ENCODE measurements at regions not wholly inside any gene's neighbourhood (a gene's known extent, or its start where the extent isn't known, plus 50 kb on each side); places are given as distances from the start of the nearest gene placed in this dataset.

- TF ChIP-seq CTCF (IDR thresholded peaks at IDR 0.05) (no peak), POLR2A (IDR thresholded peaks at IDR 0.05) (no peak)
Observed at GRCh38 chr1:8182034-8182761, 135.7 kb upstream of the SLC45A1 start.

All from prostate gland (tissue), 2 donors.